ENCODE measurements at regions not wholly inside any gene's neighbourhood (a gene's known extent, or its start where the extent isn't known, plus 50 kb on each side); places are given as distances from the start of the nearest gene placed in this dataset.

GRCh38 chr13:50645092-50645491, 198.4 kb downstream of the DLEU7 start:
- no peak for TF ChIP-seq CTCF (IDR thresholded peaks at IDR 0.05)
- TF ChIP-seq POLR2AphosphoS5 (IDR thresholded peaks at IDR 0.05) = no peak
- no peak for TF ChIP-seq POLR2A (IDR thresholded peaks at IDR 0.05)

All from prostate gland (tissue), 2 donors.